ENCODE measurements at regions not wholly inside any gene's neighbourhood (a gene's known extent, or its start where the extent isn't known, plus 50 kb on each side); places are given as distances from the start of the nearest gene placed in this dataset.
"Not testable (repeated sequence)": the region's sequence is repeated elsewhere in the genome, so short reads cannot be mapped to it uniquely, and the experiment has no call there.

GRCh38 chr16:29311461-29312344 lies 94.8 kb downstream of the NPIPB11 start:
- no peak for DNase-seq

- no peak for DNase-seq
Observed at GRCh38 chr16:29310852-29311314, 95.6 kb downstream of the NPIPB11 start.

GRCh38 chr16:29310243-29310642 lies 96.3 kb downstream of the NPIPB11 start:
- not testable (repeated sequence) for DNase-seq

- not testable (repeated sequence) for DNase-seq
Observed at GRCh38 chr16:29309601-29310000, 96.9 kb downstream of the NPIPB11 start.

- DNase-seq = no peak
Observed at GRCh38 chr16:29308644-29309546, 97.6 kb downstream of the NPIPB11 start.

- no peak for DNase-seq
Observed at GRCh38 chr16:29307598-29308507, 98.7 kb downstream of the NPIPB11 start.

- DNase-seq = no peak
Observed at GRCh38 chr16:29306943-29307597, 99.4 kb downstream of the NPIPB11 start.

- DNase-seq = no peak
Observed at GRCh38 chr16:29306201-29306600, 100.3 kb downstream of the NPIPB11 start.

- not testable (repeated sequence) for DNase-seq
Observed at GRCh38 chr16:29305018-29305417, 101.5 kb downstream of the NPIPB11 start.

- peak in 14 of 56 donors; percentile 3 to 58 (median 26) for DNase-seq
Observed at GRCh38 chr16:29304251-29304650, 102.3 kb downstream of the NPIPB11 start.

- DNase-seq = no peak
Observed at GRCh38 chr16:29303520-29303919, 103.0 kb downstream of the NPIPB11 start.

- no peak for DNase-seq
Observed at GRCh38 chr16:29302976-29303375, 103.5 kb downstream of the NPIPB11 start.

- DNase-seq = not testable (repeated sequence)
Observed at GRCh38 chr16:29302433-29302832, 104.1 kb downstream of the NPIPB11 start.

GRCh38 chr16:29301662-29302285 lies 104.7 kb downstream of the NPIPB11 start:
- not testable (repeated sequence) for DNase-seq

- not testable (repeated sequence) for DNase-seq
Observed at GRCh38 chr16:29300541-29301535, 105.7 kb downstream of the NPIPB11 start.

GRCh38 chr16:29300030-29300491 lies 106.5 kb downstream of the NPIPB11 start:
- DNase-seq = not testable (repeated sequence)

- DNase-seq = not testable (repeated sequence)
Observed at GRCh38 chr16:29298997-29299396, 107.5 kb downstream of the NPIPB11 start.

GRCh38 chr16:29298307-29298706 lies 108.2 kb downstream of the NPIPB11 start:
- DNase-seq = not testable (repeated sequence)

Measured in amygdala (tissue), 56 donors.